Gastrocnemius medialis (tissue), 4 donors: ENCODE measurements at regions not wholly inside any gene's neighbourhood (a gene's known extent, or its start where the extent isn't known, plus 50 kb on each side); places are given as distances from the start of the nearest gene placed in this dataset.

Source experiments
- CTCF ChIP-seq, 5 experiments: fragments of 450-650 bp in 3 of 5; fragments of 200-600 bp in 2 of 5; sonication (generic) in 2 of 5; IDR thresholded peaks in 4 of 5; conservative IDR thresholded peaks in 1 of 5; 1 replicate in 4 of 5; 2 replicates in 1 of 5; pipeline ENCODE4 v1.5.1; 2016 to 2019; ENCODE audit warnings: antibody characterized with exemption in 5 of 5, mild to moderate bottlenecking in 3 of 5, moderate library complexity in 3 of 5
- POLR2A ChIP-seq, 2 donors: fragments of 450-650 bp; IDR thresholded peaks; one replicate each; pipeline ENCODE4 v1.6.1; 2017; ENCODE audit warnings: antibody characterized with exemption in 2 of 2, mild to moderate bottlenecking in 2 of 2, moderate library complexity in 2 of 2

- TF ChIP-seq CTCF (IDR thresholded peaks at IDR 0.05 in 4 of 5, conservative IDR thresholded peaks at IDR 0.05 in 1 of 5) (no peak), POLR2A (IDR thresholded peaks at IDR 0.05) (no peak)
These were observed 89.1 kb upstream of the HS3ST3A1 start for GRCh38 chr17:13690806-13691205.
